ENCODE measurements at regions not wholly inside any gene's neighbourhood (a gene's known extent, or its start where the extent isn't known, plus 50 kb on each side); places are given as distances from the start of the nearest gene placed in this dataset.
"Not testable (repeated sequence)": the region's sequence is repeated elsewhere in the genome, so short reads cannot be mapped to it uniquely, and the experiment has no call there.

- no peak for DNase-seq (ENCODE audit: low spot score)
Observed at GRCh38 chr2:111251711-111252110, 131.0 kb downstream of the BCL2L11 start.

- DNase-seq (ENCODE audit: low spot score), result no peak
Observed at GRCh38 chr2:111252436-111252835, 131.7 kb downstream of the BCL2L11 start.

- DNase-seq (ENCODE audit: low spot score), result not testable (repeated sequence)
Observed at GRCh38 chr2:111254916-111255315, 134.2 kb downstream of the BCL2L11 start.

DNA sequence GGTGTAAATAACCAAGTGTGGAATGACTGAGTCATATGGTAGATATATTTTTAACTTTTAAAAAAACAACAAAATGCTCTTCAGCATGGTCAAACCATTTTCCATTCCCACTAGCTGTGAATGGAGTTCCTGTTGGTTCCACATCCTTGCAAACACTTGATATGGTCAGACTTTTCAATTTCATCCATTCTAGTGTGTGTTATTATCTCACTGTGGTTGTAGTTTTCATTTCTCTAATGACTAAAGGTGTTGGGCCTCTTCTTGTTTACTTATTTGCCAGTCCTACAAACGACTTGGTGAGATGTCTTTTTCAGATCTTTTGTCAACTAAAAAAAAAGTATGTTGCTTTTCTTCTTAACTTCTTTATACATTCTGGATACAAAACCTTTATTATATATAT is 135.9 kb downstream of the BCL2L11 start:
- not testable (repeated sequence) for DNase-seq (ENCODE audit: low spot score)

- DNase-seq (ENCODE audit: low spot score), result not testable (repeated sequence)
Observed at GRCh38 chr2:111257607-111258006, 136.9 kb downstream of the BCL2L11 start.

GRCh38 chr2:111258318-111258717 is 137.6 kb downstream of the BCL2L11 start:
- DNase-seq (ENCODE audit: low spot score), result not testable (repeated sequence)

DNA sequence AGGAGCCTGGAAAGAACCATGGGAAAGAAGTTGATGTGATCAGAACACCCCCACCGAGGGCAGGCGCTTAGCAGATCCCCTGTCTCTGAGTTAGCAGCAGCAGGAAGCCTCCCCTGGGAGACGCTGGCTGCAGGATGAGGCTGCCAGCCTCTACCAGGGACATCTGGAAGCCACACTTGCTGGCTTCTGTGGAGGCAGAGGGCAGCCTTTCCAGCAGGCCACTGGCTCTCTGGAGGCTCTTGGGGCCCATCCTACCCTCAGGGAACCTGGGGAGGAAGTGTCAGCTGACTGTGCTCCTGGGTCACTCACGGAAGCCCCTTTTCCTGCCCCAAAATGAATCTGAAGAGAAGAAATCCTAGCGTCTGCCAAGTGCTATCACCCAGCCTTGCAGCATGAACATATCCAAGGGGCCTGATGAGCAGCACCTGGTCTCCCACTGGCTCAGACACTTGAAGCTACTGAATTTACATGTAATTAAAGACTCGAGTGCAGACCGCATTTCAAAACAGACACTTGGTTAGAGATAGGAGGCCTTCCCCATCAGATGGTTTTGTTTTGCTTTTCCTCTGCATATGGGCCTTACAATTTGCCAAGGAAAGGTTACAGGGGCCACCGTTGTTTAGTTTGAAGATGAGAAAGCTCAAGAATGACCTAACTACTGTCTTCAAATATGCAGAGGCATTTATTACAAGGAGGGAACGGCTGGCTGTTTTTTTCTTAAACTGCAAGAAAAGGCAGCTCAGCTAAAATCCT is 142.1 kb downstream of the BCL2L11 start:
- DNase-seq (ENCODE audit: low spot score), result not testable (repeated sequence)

GRCh38 chr2:111263380-111264017 is 142.8 kb downstream of the BCL2L11 start:
- DNase-seq (ENCODE audit: low spot score), result not testable (repeated sequence)

DNA sequence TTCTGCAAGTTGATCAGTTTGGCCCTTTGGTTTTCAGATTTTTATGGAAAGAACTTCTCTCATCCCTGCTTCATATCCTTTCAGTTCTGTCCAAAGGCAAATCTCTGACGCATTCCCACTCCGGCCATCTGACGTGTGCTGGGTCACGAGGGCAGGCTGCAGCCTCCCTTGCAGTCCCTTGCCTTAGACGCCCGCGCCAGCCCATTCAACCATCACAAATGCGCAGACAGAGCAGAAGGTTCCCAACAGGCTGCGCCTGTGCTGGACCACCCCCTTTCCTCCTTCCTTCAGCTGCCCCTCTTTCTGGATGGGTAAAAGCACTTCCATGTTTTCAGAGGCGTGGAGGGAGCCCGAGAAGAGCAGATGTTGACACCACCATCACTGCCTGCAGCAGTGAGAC is 144.2 kb downstream of the BCL2L11 start:
- DNase-seq (ENCODE audit: low spot score), result not testable (repeated sequence)

DNA sequence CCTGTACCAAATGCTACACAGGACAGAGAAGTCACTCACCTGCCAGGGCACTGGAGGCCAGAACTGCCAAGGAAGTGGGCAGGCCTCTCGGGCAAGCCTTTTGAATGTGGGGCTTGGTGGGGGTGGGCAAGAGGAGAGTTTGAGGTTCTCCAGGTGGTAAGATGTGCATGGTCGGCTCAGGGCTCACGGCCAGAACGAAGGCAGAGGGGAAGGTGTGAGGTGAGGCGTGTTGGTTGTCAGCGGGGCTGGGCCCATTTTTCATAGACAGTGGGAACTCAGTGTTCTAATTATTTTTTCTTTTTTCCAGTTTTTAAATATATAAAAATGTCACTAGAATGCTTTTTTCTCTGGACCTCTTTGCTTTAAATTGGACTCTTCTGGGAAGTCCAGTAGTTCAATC is 145.8 kb downstream of the BCL2L11 start:
- not testable (repeated sequence) for DNase-seq (ENCODE audit: low spot score)

GRCh38 chr2:111267038-111267437 is 146.3 kb downstream of the BCL2L11 start:
- DNase-seq (ENCODE audit: low spot score), result not testable (repeated sequence)

DNA sequence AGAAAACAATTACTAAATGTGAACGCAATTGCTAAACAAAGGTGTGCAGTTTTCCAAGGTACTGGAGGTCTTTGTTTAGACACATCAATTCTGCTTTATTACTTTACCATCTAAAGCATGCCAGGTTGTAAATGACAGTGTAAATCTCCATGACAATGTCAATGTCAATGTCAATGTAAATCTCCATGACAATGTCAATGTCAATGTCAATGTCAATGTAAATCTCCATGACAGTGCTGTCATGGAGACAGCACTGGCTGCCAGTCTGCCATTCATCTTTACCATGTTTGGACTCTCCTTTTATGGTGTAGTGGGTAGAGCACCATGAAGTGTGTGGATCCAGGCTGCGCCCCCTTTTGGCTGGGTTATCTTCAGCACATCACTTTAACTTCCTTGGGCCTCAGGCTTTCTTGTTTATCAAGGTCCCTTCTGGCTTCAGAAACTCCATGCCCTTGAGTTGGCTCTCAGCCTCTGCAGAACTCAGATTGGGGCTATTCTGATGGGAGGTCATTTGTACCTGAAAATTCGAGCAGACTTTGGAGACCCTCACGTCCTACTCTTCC is 149.1 kb downstream of the BCL2L11 start:
- DNase-seq (ENCODE audit: low spot score), result not testable (repeated sequence)

DNA sequence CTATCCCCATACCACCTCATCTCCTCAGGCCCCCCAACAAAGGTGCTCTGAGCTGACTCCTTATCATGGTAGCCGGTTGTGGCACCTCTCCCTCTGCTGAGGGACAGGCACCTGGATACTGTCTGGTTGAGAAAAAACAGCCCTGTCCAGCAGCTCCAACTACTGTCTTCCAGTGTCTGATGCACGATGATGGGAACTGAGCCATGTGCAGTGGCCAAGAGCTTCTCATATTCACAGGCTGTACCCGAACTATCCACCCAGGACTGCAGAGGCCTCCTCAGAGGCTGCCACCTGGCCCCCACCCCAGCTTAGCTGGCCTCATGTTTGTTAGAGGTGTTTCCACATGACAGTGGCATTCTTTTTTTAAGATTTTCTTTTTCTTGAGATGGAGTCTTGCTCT is 149.9 kb downstream of the BCL2L11 start:
- DNase-seq (ENCODE audit: low spot score), result not testable (repeated sequence)

GRCh38 chr2:111271647-111272304 is 151.1 kb downstream of the BCL2L11 start:
- DNase-seq (ENCODE audit: low spot score), result not testable (repeated sequence)

GRCh38 chr2:111273007-111273406 is 152.3 kb downstream of the BCL2L11 start:
- not testable (repeated sequence) for DNase-seq (ENCODE audit: low spot score)

GRCh38 chr2:111275047-111275853 is 154.5 kb downstream of the BCL2L11 start:
- not testable (repeated sequence) for DNase-seq (ENCODE audit: low spot score)

DNA sequence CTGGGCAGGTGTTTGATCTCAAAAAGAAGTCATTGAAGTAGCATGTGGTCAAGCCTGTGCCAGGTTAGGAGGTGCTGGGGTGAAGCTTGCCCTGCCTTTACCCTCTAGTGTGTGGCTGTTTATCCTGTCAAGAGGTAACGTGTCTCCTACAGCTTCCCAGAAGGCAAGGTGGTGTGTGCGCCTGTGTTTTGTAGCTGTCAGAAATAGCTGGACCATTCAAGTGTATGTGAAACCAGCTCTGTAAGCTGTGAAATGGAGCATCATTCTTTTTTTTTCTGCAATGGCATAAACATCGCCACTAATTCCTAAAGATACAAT is 155.1 kb downstream of the BCL2L11 start:
- DNase-seq (ENCODE audit: low spot score), result not testable (repeated sequence)

DNA sequence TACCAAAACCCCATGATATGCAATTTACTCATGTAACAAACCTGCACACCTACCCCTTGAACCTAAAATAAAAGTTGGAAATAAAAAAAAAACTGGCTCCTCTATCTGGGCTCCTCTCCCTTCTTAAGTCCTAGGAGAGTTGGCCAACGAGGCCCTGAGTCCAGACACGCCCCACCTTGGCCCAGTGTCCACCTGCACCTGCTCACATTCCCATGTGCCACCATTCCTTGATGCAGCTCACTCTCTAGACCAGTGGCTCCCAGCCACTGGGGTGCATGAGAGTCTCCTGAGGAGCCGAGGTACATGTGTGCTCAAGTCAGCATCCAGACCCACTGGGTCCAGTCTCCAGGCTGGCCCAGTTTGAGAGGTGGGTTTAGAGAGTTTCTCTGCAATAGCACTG is 157.4 kb downstream of the BCL2L11 start:
- not testable (repeated sequence) for DNase-seq (ENCODE audit: low spot score)

DNA sequence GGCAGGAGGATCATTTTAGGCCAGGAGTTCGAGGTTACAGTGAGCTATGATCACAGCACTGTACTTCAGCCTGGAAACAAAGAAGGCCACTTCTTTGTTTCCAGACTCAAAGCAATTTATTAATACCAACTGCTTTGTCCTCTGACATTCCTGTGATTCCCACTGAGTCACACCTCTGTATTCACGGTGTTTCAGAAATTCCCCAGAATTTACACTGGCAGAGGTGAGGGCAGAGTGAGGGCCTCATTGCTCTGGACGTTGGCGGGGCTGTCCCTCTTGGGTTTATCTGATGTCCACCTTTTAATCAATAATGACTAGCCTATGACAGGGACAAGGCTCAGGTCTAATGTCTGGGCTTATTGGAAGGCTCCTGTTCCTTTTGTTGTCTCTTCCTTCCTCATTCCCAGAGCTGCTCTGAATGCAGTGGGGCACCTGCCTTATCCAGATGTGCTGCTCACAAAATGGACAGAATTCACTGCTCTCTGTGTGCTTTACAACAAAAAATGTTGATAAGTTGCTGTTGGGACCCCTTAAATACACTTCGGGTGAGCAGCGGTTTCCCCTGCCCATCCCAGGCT is 160.1 kb downstream of the BCL2L11 start:
- DNase-seq (ENCODE audit: low spot score), result not testable (repeated sequence)

DNA sequence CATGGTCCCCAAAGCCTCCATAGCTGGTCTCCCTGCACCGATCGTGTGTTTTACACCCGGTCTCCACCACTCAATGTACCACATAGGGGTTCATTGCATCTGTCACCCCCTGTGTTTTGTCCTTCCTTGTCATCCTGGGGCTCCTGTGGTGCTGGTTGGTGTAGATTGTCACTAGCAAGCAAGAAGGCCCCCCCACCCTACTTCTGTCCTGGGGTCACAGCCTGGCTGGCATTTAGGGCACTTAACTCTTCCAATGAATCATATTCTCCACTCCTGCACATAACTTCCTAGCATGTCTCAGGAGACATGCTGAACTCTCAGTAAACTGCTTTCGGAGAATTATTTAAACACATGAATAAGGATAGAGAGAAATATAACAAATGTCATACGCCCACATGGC is 161.4 kb downstream of the BCL2L11 start:
- DNase-seq (ENCODE audit: low spot score), result not testable (repeated sequence)
